Mesenchymal stem cell (in vitro differentiated cells and primary cell): ENCODE measurements at regions not wholly inside any gene's neighbourhood (a gene's known extent, or its start where the extent isn't known, plus 50 kb on each side); places are given as distances from the start of the nearest gene placed in this dataset.
A peak's percentile ranks its signal among the peaks of the same experiment; 100 is the strongest.

Experiments
- DNase-seq: peaks from one replicate; pipeline ENCODE4 v3.0.0-alpha.2; 2013
- H2AFZ ChIP-seq: one replicate; pipeline ENCODE4 v1.6.1; 2013; ENCODE audit warnings: low read depth, mild to moderate bottlenecking, control low read depth, inconsistent platforms, low read length, moderate library complexity
- H2AK5ac ChIP-seq: 2 replicates; pipeline ENCODE4 v1.6.1; 2013; ENCODE audit warnings: low read length, moderate library complexity, mild to moderate bottlenecking, inconsistent platforms; ENCODE audit not compliant: severe bottlenecking
- H2BK120ac ChIP-seq: one replicate; pipeline ENCODE4 v1.6.1; 2013; ENCODE audit warnings: low read depth, mild to moderate bottlenecking, inconsistent platforms, low read length, moderate library complexity
- H2BK12ac ChIP-seq, 2 experiments: one replicate each; pipeline ENCODE4 v1.6.1; 2013; ENCODE audit warnings: inconsistent platforms in 2 of 2, low read length in 2 of 2, mild to moderate bottlenecking in 2 of 2, moderate library complexity in 2 of 2, control low read depth in 1 of 2
- H2BK15ac ChIP-seq: one replicate; pipeline ENCODE4 v1.6.1; 2013; ENCODE audit warnings: mild to moderate bottlenecking, low read depth, inconsistent platforms; ENCODE audit not compliant: poor library complexity, severe bottlenecking
- H2BK5ac ChIP-seq: 2 replicates; pipeline ENCODE4 v1.6.1; 2013; ENCODE audit warnings: low read depth, mild to moderate bottlenecking, low read length, control low read depth, inconsistent platforms; ENCODE audit not compliant: poor library complexity, severe bottlenecking
- H3K14ac ChIP-seq, 2 experiments: one replicate each; pipeline ENCODE4 v1.6.1; 2013; ENCODE audit warnings: inconsistent platforms in 2 of 2, low read length in 2 of 2, control low read depth in 1 of 2, mild to moderate bottlenecking in 1 of 2, moderate library complexity in 1 of 2
- H3K18ac ChIP-seq, 2 experiments: one replicate each; pipeline ENCODE4 v1.6.1; 2013; ENCODE audit warnings: inconsistent platforms in 2 of 2, low read length in 2 of 2, control low read depth in 1 of 2, low read depth in 1 of 2, mild to moderate bottlenecking in 1 of 2
- H3K23ac ChIP-seq, 2 experiments: one replicate each; pipeline ENCODE4 v1.6.1; 2013; ENCODE audit warnings: inconsistent platforms in 2 of 2, low read length in 2 of 2, mild to moderate bottlenecking in 2 of 2, moderate library complexity in 2 of 2, control low read depth in 1 of 2
- H3K27ac ChIP-seq: 2 replicates; pipeline ENCODE4 v1.5.1; 2013; ENCODE audit warnings: mild to moderate bottlenecking, moderate library complexity, low read length, control low read depth, inconsistent platforms; ENCODE audit not compliant: poor library complexity, severe bottlenecking
- H3K27me3 ChIP-seq, 2 experiments: 2 replicates each; pipeline versions ENCODE4 v1.6.1 to v1.7.0; 2013; ENCODE audit warnings: low read length in 2 of 2, mild to moderate bottlenecking in 2 of 2, moderate library complexity in 2 of 2, control low read depth in 1 of 2, inconsistent platforms in 1 of 2; ENCODE audit not compliant: control insufficient read depth in 1 of 2, insufficient read depth in 1 of 2
- H3K36me3 ChIP-seq, 2 experiments: 2 replicates each; pipeline versions ENCODE4 v1.6.1 to v1.7.0; 2013; ENCODE audit warnings: low read length in 2 of 2, control low read depth in 1 of 2, inconsistent platforms in 1 of 2, low read depth in 1 of 2, mild to moderate bottlenecking in 1 of 2; ENCODE audit not compliant: insufficient read depth in 2 of 2, control insufficient read depth in 1 of 2
- H3K4ac ChIP-seq, 2 experiments: one replicate each; pipeline ENCODE4 v1.6.1; 2013; ENCODE audit warnings: inconsistent platforms in 2 of 2, low read length in 2 of 2, mild to moderate bottlenecking in 2 of 2, moderate library complexity in 2 of 2, control low read depth in 1 of 2, low read depth in 1 of 2
- H3K4me1 ChIP-seq: 2 replicates; pipeline ENCODE4 v1.6.1; 2013; ENCODE audit warnings: low read depth, low read length, control low read depth; ENCODE audit not compliant: control insufficient read depth, insufficient read depth
- H3K4me2 ChIP-seq: 2 replicates; pipeline ENCODE4 v1.6.1; 2013; ENCODE audit warnings: low read length, mild to moderate bottlenecking, inconsistent platforms; ENCODE audit not compliant: poor library complexity, severe bottlenecking
- H3K4me3 ChIP-seq, 2 experiments: 2 replicates each; pipeline versions ENCODE4 v1.5.1 to v1.7.0; 2013; ENCODE audit warnings: low read length in 2 of 2, mild to moderate bottlenecking in 2 of 2, control low read depth in 1 of 2, low read depth in 1 of 2; ENCODE audit not compliant: insufficient read depth in 1 of 2
- H3K79me1 ChIP-seq: replicated peaks from 2 replicates; pipeline ENCODE4 v1.6.1; 2013; ENCODE audit warnings: mild to moderate bottlenecking, control low read depth, low read length, inconsistent platforms; ENCODE audit not compliant: poor library complexity, severe bottlenecking
- H3K9ac ChIP-seq: 2 replicates; pipeline ENCODE4 v1.7.0; 2013; ENCODE audit warnings: mild to moderate bottlenecking, low read length, moderate library complexity
- H3K9me3 ChIP-seq: 2 replicates; pipeline ENCODE4 v1.7.0; 2013; ENCODE audit warnings: mild to moderate bottlenecking, low read length; ENCODE audit not compliant: control insufficient read depth
- H4K8ac ChIP-seq: one replicate; pipeline ENCODE4 v1.6.1; 2013; ENCODE audit warnings: inconsistent platforms, mild to moderate bottlenecking, low read length, moderate library complexity
- H4K91ac ChIP-seq: one replicate; pipeline ENCODE4 v1.6.1; 2013; ENCODE audit warnings: mild to moderate bottlenecking, low read length, inconsistent platforms
- WGBS: methylation state at CpG from one replicate; pipeline ENCODE4 v1.1.7; 2013; ENCODE audit warnings: mixed read lengths; 5-methylcytosine and 5-hydroxymethylcytosine counted together

GRCh38 chr12:28704477-28705169, 444.5 kb upstream of the FAR2 start:
- no peaks in the 10 kb centered on the region for H3K27me3 ChIP-seq
- no peak for DNase-seq
- no peak overlapping the region for H3K9ac ChIP-seq
- no peak overlapping the region for H4K91ac ChIP-seq
- H2AFZ ChIP-seq: no peak overlapping the region
- peak overlapping the region in 1 of 2 experiments; percentile 18 for H3K4me3 ChIP-seq
- H3K79me1 ChIP-seq: no peaks in the 10 kb centered on the region
- H2BK15ac ChIP-seq: no peak overlapping the region
- H3K36me3 ChIP-seq: no peaks in the 10 kb centered on the region
- no peak overlapping the region for H2AK5ac ChIP-seq
- H3K18ac ChIP-seq: no peak overlapping the region
- no peak overlapping the region for H4K8ac ChIP-seq
- no peak overlapping the region for H2BK5ac ChIP-seq
- H3K4me2 ChIP-seq: no peak overlapping the region
- H3K4me1 ChIP-seq: no peaks in the 10 kb centered on the region
- H3K9me3 ChIP-seq: peaks cover 36% of the 10 kb centered on the region
- no peak overlapping the region for H3K23ac ChIP-seq
- no peak overlapping the region for H2BK12ac ChIP-seq
- H3K14ac ChIP-seq: no peak overlapping the region
- no peak overlapping the region for H2BK120ac ChIP-seq
- H3K27ac ChIP-seq: no peak overlapping the region
- no peak overlapping the region for H3K4ac ChIP-seq

- Histone ChIP-seq H2AFZ (no peak overlapping the region), H3K27ac (peak overlapping the region; percentile 35), H3K18ac (no peak overlapping the region), H3K14ac (no peak overlapping the region), H3K4me3 (no peak overlapping the region), H3K36me3 (no peaks in the 10 kb centered on the region), H3K4ac (no peak overlapping the region), H3K4me2 (no peak overlapping the region), H3K4me1 (no peaks in the 10 kb centered on the region), H2BK12ac (no peak overlapping the region), H2BK120ac (no peak overlapping the region), H2BK15ac (no peak overlapping the region), H3K9ac (peak overlapping the region; percentile 28), H4K8ac (no peak overlapping the region), H2AK5ac (no peak overlapping the region), H3K23ac (no peak overlapping the region), H4K91ac (no peak overlapping the region), H3K79me1 (no peaks in the 10 kb centered on the region), H3K27me3 (no peaks in the 10 kb centered on the region), H3K9me3 (peaks cover 16% of the 10 kb centered on the region), H2BK5ac (no peak overlapping the region)
- DNase-seq: peak; percentile 20
- WGBS: 65% methylated on average over 4 of the region's 4 CpGs
Measured at GRCh38 chr12:28708918-28709371, 440.1 kb upstream of the FAR2 start.

GRCh38 chr12:28709986-28710685, 438.9 kb upstream of the FAR2 start:
- Histone ChIP-seq H2BK5ac (no peak overlapping the region), H3K79me1 (no peaks in the 10 kb centered on the region), H4K8ac (no peak overlapping the region), H3K4me1 (no peaks in the 10 kb centered on the region), H2BK120ac (no peak overlapping the region), H3K4me3 (no peak overlapping the region), H3K23ac (no peak overlapping the region), H3K4ac (no peak overlapping the region), H3K27me3 (no peaks in the 10 kb centered on the region), H3K9ac (peak overlapping the region; percentile 61), H2BK15ac (no peak overlapping the region), H2BK12ac (no peak overlapping the region), H3K14ac (no peak overlapping the region), H2AFZ (no peak overlapping the region), H2AK5ac (no peak overlapping the region), H3K27ac (no peak overlapping the region), H3K4me2 (no peak overlapping the region), H3K36me3 (no peaks in the 10 kb centered on the region), H4K91ac (no peak overlapping the region), H3K9me3 (peaks cover 4% of the 10 kb centered on the region), H3K18ac (no peak overlapping the region)
- peak; percentile 32 for DNase-seq
- WGBS: 96% methylated on average over 2 of the region's 4 CpGs

- Histone ChIP-seq H2AFZ (no peak overlapping the region), H3K4me1 (no peaks in the 10 kb centered on the region), H3K9ac (peak overlapping the region; percentile 61), H2BK15ac (no peak overlapping the region), H3K18ac (no peak overlapping the region), H3K4ac (no peak overlapping the region), H3K4me2 (no peak overlapping the region), H4K8ac (no peak overlapping the region), H3K9me3 (no peaks in the 10 kb centered on the region), H3K79me1 (no peaks in the 10 kb centered on the region), H3K23ac (no peak overlapping the region), H3K27me3 (no peaks in the 10 kb centered on the region), H3K4me3 (no peak overlapping the region), H2BK5ac (no peak overlapping the region), H3K14ac (no peak overlapping the region), H3K36me3 (no peaks in the 10 kb centered on the region), H2AK5ac (no peak overlapping the region), H3K27ac (no peak overlapping the region), H4K91ac (no peak overlapping the region), H2BK120ac (no peak overlapping the region), H2BK12ac (no peak overlapping the region)
- 59% methylated on average over 1 of the region's 1 CpG for WGBS
- DNase-seq: peak; percentile 59
Measured at GRCh38 chr12:28710882-28711281, 438.2 kb upstream of the FAR2 start.
